H1 (cell line): ENCODE measurements at regions not wholly inside any gene's neighbourhood (a gene's known extent, or its start where the extent isn't known, plus 50 kb on each side); places are given as distances from the start of the nearest gene placed in this dataset.

Experiments used
- CTCF ChIA-PET: fragments of 300-600 bp; sonication (Branson Sonifier 250); formaldehyde crosslinking; loops from one replicate; lab custom pipeline; 2021; ENCODE audit not compliant: partially characterized antibody; lab: Charles Lee
- POLR2A ChIA-PET: fragments of 300-600 bp; sonication (Branson Sonifier 250); formaldehyde crosslinking; loops from one replicate; lab custom pipeline; 2021; ENCODE audit warnings: inconsistent platforms; ENCODE audit not compliant: partially characterized antibody; lab: Charles Lee
- DNase-seq, 2 experiments: peaks; one replicate each; pipeline versions ENCODE4 v3.0.0 to v3.0.0-alpha.2; 2010 to 2022; ENCODE audit warnings: low spot score in 2 of 2, low read depth in 1 of 2, mixed read lengths in 1 of 2
- FAIRE-seq: peaks from 2 replicates; lab custom pipeline; 2011; peaks lifted over from hg19 to GRCh38; lab: Jason Lieb, UNC
- H2AFZ ChIP-seq: 2 replicates; pipeline ENCODE4 v1.8.1; 2012; ENCODE audit warnings: low read length, inconsistent platforms
- H2AK5ac ChIP-seq: 2 replicates; pipeline ENCODE4 v1.6.1; 2013; ENCODE audit warnings: low read depth, low read length
- H2BK120ac ChIP-seq: replicated peaks from 2 replicates; pipeline ENCODE3; 2013; ENCODE audit warnings: low read depth, low read length, inconsistent platforms
- H2BK12ac ChIP-seq: 2 replicates; pipeline ENCODE4 v1.6.1; 2013; ENCODE audit warnings: low read depth, low read length
- H2BK15ac ChIP-seq: 2 replicates; pipeline ENCODE4 v1.6.1; 2013; ENCODE audit warnings: low read length
- H2BK20ac ChIP-seq: 2 replicates; pipeline ENCODE4 v1.6.1; 2013; ENCODE audit warnings: low read length
- H2BK5ac ChIP-seq: 2 replicates; pipeline ENCODE4 v1.6.1; 2013; ENCODE audit warnings: low read depth, low read length
- H3K14ac ChIP-seq: 2 replicates; pipeline ENCODE4 v1.6.1; 2013; ENCODE audit warnings: inconsistent platforms; ENCODE audit not compliant: insufficient read length
- H3K18ac ChIP-seq: 2 replicates; pipeline ENCODE4 v1.6.1; 2013; ENCODE audit warnings: low read length; ENCODE audit errors: extremely low read depth
- H3K23ac ChIP-seq: 2 replicates; pipeline ENCODE4 v1.6.1; 2013; ENCODE audit warnings: inconsistent platforms; ENCODE audit not compliant: insufficient read length
- H3K23me2 ChIP-seq: 2 replicates; pipeline ENCODE4 v1.6.1; 2013; ENCODE audit warnings: low read depth, low read length
- H3K27ac ChIP-seq: 2 replicates; pipeline ENCODE4 v1.6.1; 2011; ENCODE audit warnings: low read depth, low read length, inconsistent platforms
- H3K27me3 ChIP-seq, 4 experiments: replicated peaks in 1 of 4; 1 replicate in 1 of 4; 2 replicates in 3 of 4; pipeline versions ENCODE4 v1.6.1 to v1.8.1; 2011 to 2013; ENCODE audit warnings: low read length in 3 of 4, mild to moderate bottlenecking in 3 of 4, inconsistent platforms in 2 of 4, mixed read lengths in 2 of 4, moderate library complexity in 1 of 4; ENCODE audit not compliant: control insufficient read depth in 3 of 4, insufficient read depth in 3 of 4; ENCODE audit errors: extremely low read depth in 1 of 4
- H3K36me3 ChIP-seq, 4 experiments: 2 replicates each; pipeline versions ENCODE4 v1.6.1 to v1.8.1; 2011 to 2013; ENCODE audit warnings: mild to moderate bottlenecking in 4 of 4, low read length in 3 of 4, moderate library complexity in 2 of 4, control low read depth in 1 of 4, inconsistent platforms in 1 of 4; ENCODE audit not compliant: insufficient read depth in 4 of 4, control insufficient read depth in 2 of 4
- H3K4ac ChIP-seq: replicated peaks from 2 replicates; pipeline ENCODE3; 2013; ENCODE audit warnings: low read length, low read depth, mixed read lengths, inconsistent platforms; ENCODE audit not compliant: insufficient read length
- H3K4me1 ChIP-seq, 4 experiments: replicated peaks in 1 of 4; 1 replicate in 1 of 4; 2 replicates in 3 of 4; pipeline versions ENCODE4 v1.6.1 to v1.8.1; 2011 to 2013; ENCODE audit warnings: low read length in 3 of 4, inconsistent platforms in 2 of 4, mixed read lengths in 1 of 4; ENCODE audit not compliant: insufficient read depth in 4 of 4, control insufficient read depth in 3 of 4
- H3K4me2 ChIP-seq, 2 experiments: 2 replicates each; pipeline versions ENCODE4 v1.6.1 to v1.8.1; 2011 to 2013; ENCODE audit warnings: low read depth in 2 of 2, low read length in 2 of 2, control low read depth in 1 of 2, inconsistent platforms in 1 of 2, mild to moderate bottlenecking in 1 of 2; ENCODE audit not compliant: insufficient read depth in 1 of 2
- H3K4me3 ChIP-seq, 4 experiments: fragments of 200-600, 300-600 bp in 1 of 4; sonication (generic), shearing (Covaris generic), sonication (Bioruptor Twin) in 1 of 4; 2 replicates each; pipeline versions ENCODE4 v1.5.1 to v1.8.1; 2011 to 2016; ENCODE audit warnings: low read length in 4 of 4, low read depth in 3 of 4, control low read depth in 2 of 4, inconsistent platforms in 2 of 4, mild to moderate bottlenecking in 2 of 4, mixed read lengths in 1 of 4, moderate library complexity in 1 of 4; ENCODE audit not compliant: insufficient read depth in 2 of 4; ENCODE audit errors: extremely low read depth in 1 of 4
- H3K56ac ChIP-seq: replicated peaks from 2 replicates; pipeline ENCODE3; 2013; ENCODE audit warnings: low read depth, mild to moderate bottlenecking, mixed read lengths, low read length, inconsistent platforms; ENCODE audit not compliant: insufficient read length
- H3K79me1 ChIP-seq: 2 replicates; pipeline ENCODE4 v1.6.1; 2013; ENCODE audit warnings: low read depth, low read length, control low read depth
- H3K79me2 ChIP-seq, 2 experiments: 2 replicates each; pipeline versions ENCODE4 v1.6.1 to v1.8.1; 2012 to 2013; ENCODE audit warnings: low read length in 2 of 2, mild to moderate bottlenecking in 2 of 2, inconsistent platforms in 1 of 2; ENCODE audit not compliant: insufficient read depth in 2 of 2, control insufficient read depth in 1 of 2
- H3K9ac ChIP-seq, 4 experiments: replicated peaks in 1 of 4; 1 replicate in 1 of 4; 2 replicates in 3 of 4; pipeline versions ENCODE4 v1.6.1 to v1.8.1; 2011 to 2013; ENCODE audit warnings: low read depth in 3 of 4, low read length in 3 of 4, control low read depth in 2 of 4, mild to moderate bottlenecking in 2 of 4, moderate library complexity in 2 of 4, inconsistent platforms in 1 of 4; ENCODE audit errors: extremely low read depth in 1 of 4
- H3K9me3 ChIP-seq, 2 experiments: 2 replicates each; pipeline versions ENCODE4 v1.6.1 to v1.8.1; 2012 to 2013; ENCODE audit warnings: mild to moderate bottlenecking in 2 of 2, moderate library complexity in 2 of 2, control low read depth in 1 of 2, inconsistent platforms in 1 of 2, low read depth in 1 of 2, low read length in 1 of 2, mixed read lengths in 1 of 2; ENCODE audit not compliant: insufficient read depth in 2 of 2
- H4K20me1 ChIP-seq, 2 experiments: replicated peaks in 1 of 2; 2 replicates each; pipeline versions ENCODE3 to v1.8.1; 2011 to 2013; ENCODE audit warnings: inconsistent platforms in 2 of 2, low read length in 2 of 2, mild to moderate bottlenecking in 1 of 2; ENCODE audit not compliant: insufficient read depth in 2 of 2, control insufficient read depth in 1 of 2
- H4K5ac ChIP-seq: 2 replicates; pipeline ENCODE4 v1.6.1; 2013; ENCODE audit warnings: low read length, low read depth, mixed read lengths, inconsistent platforms; ENCODE audit not compliant: insufficient read length
- H4K8ac ChIP-seq: 2 replicates; pipeline ENCODE4 v1.8.0; 2013; ENCODE audit warnings: mild to moderate bottlenecking, moderate library complexity, low read length, inconsistent platforms; ENCODE audit not compliant: insufficient read depth; ENCODE audit errors: extremely low read depth
- H4K91ac ChIP-seq: replicated peaks from 2 replicates; pipeline ENCODE3; 2013; ENCODE audit warnings: low read length, mixed read lengths, inconsistent platforms; ENCODE audit not compliant: insufficient read length
- CREB1 ChIP-seq: IDR thresholded peaks from 2 replicates; pipeline ENCODE4 v1.6.1; 2012; ENCODE audit warnings: inconsistent platforms
- E2F6 ChIP-seq: IDR thresholded peaks from 2 replicates; pipeline ENCODE4 v1.6.1; 2012; ENCODE audit warnings: inconsistent platforms
- EZH2 ChIP-seq: fragments of 200-600 bp; sonication (generic); IDR thresholded peaks from 2 replicates; pipeline ENCODE4 v1.7.1; 2012; ENCODE audit warnings: low read depth, mild to moderate bottlenecking, moderate library complexity, low read length, inconsistent platforms; ENCODE audit not compliant: severe bottlenecking
- JUND ChIP-seq: IDR thresholded peaks from 2 replicates; pipeline ENCODE4 v1.6.1; 2011; ENCODE audit warnings: mild to moderate bottlenecking, improper control_type of control experiment, low read length
- POLR2A ChIP-seq, 2 experiments: IDR thresholded peaks; 1 replicate in 1 of 2; 2 replicates in 1 of 2; pipeline ENCODE4 v1.6.1; 2011; ENCODE audit warnings: low read depth in 2 of 2, low read length in 2 of 2, mild to moderate bottlenecking in 2 of 2; ENCODE audit errors: control extremely low read depth in 1 of 2
- RAD21 ChIP-seq, 2 experiments: IDR thresholded peaks in 1 of 2; conservative IDR thresholded peaks in 1 of 2; 2 replicates each; pipeline ENCODE4 v1.6.1; 2011; ENCODE audit warnings: low read depth in 2 of 2, low read length in 2 of 2, improper control_type of control experiment in 1 of 2, inconsistent platforms in 1 of 2, mild to moderate bottlenecking in 1 of 2, moderate library complexity in 1 of 2
- RNF2 ChIP-seq: fragments of 200-900, 300-1000 bp; sonication (generic); IDR thresholded peaks from 2 replicates; pipeline ENCODE4 v1.7.1; 2016; ENCODE audit warnings: borderline replicate concordance, low read depth, mild to moderate bottlenecking, antibody characterized with exemption, low read length; ENCODE audit not compliant: poor library complexity, severe bottlenecking; ENCODE audit errors: missing control alignments
- SIX5 ChIP-seq: IDR thresholded peaks from 2 replicates; pipeline ENCODE4 v1.6.1; 2011; ENCODE audit warnings: mild to moderate bottlenecking, low read depth, low read length
- TAF7 ChIP-seq: optimal IDR thresholded peaks from 2 replicates; pipeline ENCODE3; 2011; ENCODE audit warnings: low read depth, mild to moderate bottlenecking, inconsistent platforms, low read length, moderate library complexity, borderline replicate concordance
- WGBS, 2 experiments: shearing (Covaris generic) in 1 of 2; methylation state at CpG; one replicate each; pipeline versions ENCODE4 v1.1.6 to v1.1.7; 2013 to 2015; ENCODE audit warnings: low lambda C conversion rate in 2 of 2, mixed read lengths in 2 of 2, inconsistent platforms in 1 of 2, low coverage in 1 of 2, missing lambda C conversion rate in 1 of 2; ENCODE audit not compliant: insufficient replicate concordance in 2 of 2, insufficient coverage in 1 of 2, insufficient read length in 1 of 2; ENCODE audit errors: extremely low coverage in 1 of 2, missing lambda C conversion rate in 1 of 2; 5-methylcytosine and 5-hydroxymethylcytosine counted together

GRCh38 chr17:79440251-79440650, 170.6 kb downstream of the RBFOX3 start:
- Histone ChIP-seq H2AK5ac (no peak overlapping the region), H3K56ac (no peak overlapping the region), H4K8ac (no peak overlapping the region), H2BK12ac (no peak overlapping the region), H3K18ac (no peak overlapping the region), H2BK5ac (no peak overlapping the region), H4K91ac (no peak overlapping the region), H3K27ac (no peak overlapping the region), H2BK15ac (no peak overlapping the region), H4K20me1 (peaks cover 0 to 5% of the 10 kb centered on the region in 2 experiments), H3K36me3 (no peaks in the 10 kb centered on the region), H2AFZ (no peak overlapping the region), H3K9me3 (no peaks in the 10 kb centered on the region), H2BK20ac (no peak overlapping the region), H3K4ac (no peak overlapping the region), H3K4me2 (no peak overlapping the region), H2BK120ac (no peak overlapping the region), H3K9ac (no peak overlapping the region), H3K4me1 (no peaks in the 10 kb centered on the region; a peak in 1 of 7 replicates), H4K5ac (no peak overlapping the region), H3K23ac (no peak overlapping the region), H3K23me2 (peaks cover 2% of the 10 kb centered on the region), H3K4me3 (no peak overlapping the region), H3K79me2 (no peaks in the 10 kb centered on the region), H3K79me1 (no peaks in the 10 kb centered on the region), H3K27me3 (no peaks in the 10 kb centered on the region), H3K14ac (no peak overlapping the region)
- DNase-seq, result no peak
- ChIA-PET POLR2A (no interaction called here), CTCF (interaction anchor here (0.7 to 5.8 kb wide), 3 partner anchors 13 to 184 kb away, joined by 3 to 27 read pairs (median 6); no protein-coding TSS in a partner anchor)
- no peak for FAIRE-seq
- 87% methylated on average over 14 of the region's 14 CpGs; no CpG with 5 or more reads in 1 of the 2 experiments for WGBS, 2 experiments
- TF ChIP-seq RNF2, result no peak
- no peak for TF ChIP-seq EZH2
- TF ChIP-seq JUND, result no peak
- no peak for TF ChIP-seq CREB1
- TF ChIP-seq TAF7, result no peak
- TF ChIP-seq RAD21 (IDR thresholded peaks at IDR 0.05 in 1 of 2, conservative IDR thresholded peaks at IDR 0.05 in 1 of 2; ENCODE audit: low read depth in 2 of 2, low read length in 2 of 2), result no peak
- no peak for TF ChIP-seq SIX5
- no peak for TF ChIP-seq E2F6
- TF ChIP-seq POLR2A (IDR thresholded peaks at IDR 0.05; ENCODE audit: control extremely low read depth in 1 of 2, low read depth in 2 of 2, low read length in 2 of 2), result no peak
